Ishikawa (cell line): ENCODE measurements at regions not wholly inside any gene's neighbourhood (a gene's known extent, or its start where the extent isn't known, plus 50 kb on each side); places are given as distances from the start of the nearest gene placed in this dataset.

Experiments
- CEBPB ChIP-seq: IDR thresholded peaks from 2 replicates; pipeline ENCODE4 v1.6.1; 2012
- CREB1 ChIP-seq: IDR thresholded peaks from 2 replicates; pipeline ENCODE4 v1.6.1; 2012; ENCODE audit warnings: low read depth
- EGR1 ChIP-seq: IDR thresholded peaks from 2 replicates; pipeline ENCODE4 v1.6.1; 2012
- EP300 ChIP-seq: IDR thresholded peaks from 2 replicates; pipeline ENCODE4 v1.6.1; 2012; ENCODE audit warnings: borderline replicate concordance
- FOXM1 ChIP-seq: IDR thresholded peaks from 2 replicates; pipeline ENCODE4 v1.6.1; 2012; ENCODE audit warnings: low read depth, borderline replicate concordance
- MAX ChIP-seq: IDR thresholded peaks from 2 replicates; pipeline ENCODE4 v1.6.1; 2012
- NFIC ChIP-seq: IDR thresholded peaks from 2 replicates; pipeline ENCODE4 v1.6.1; 2012
- RAD21 ChIP-seq: IDR thresholded peaks from 2 replicates; pipeline ENCODE4 v1.6.1; 2012; ENCODE audit warnings: low read depth
- REST ChIP-seq: IDR thresholded peaks from 2 replicates; pipeline ENCODE4 v1.6.1; 2012; ENCODE audit warnings: low read depth, mild to moderate bottlenecking
- TAF1 ChIP-seq: IDR thresholded peaks from 2 replicates; pipeline ENCODE4 v1.6.1; 2012; ENCODE audit warnings: low read depth, mild to moderate bottlenecking
- TCF12 ChIP-seq: IDR thresholded peaks from 2 replicates; pipeline ENCODE4 v1.6.1; 2012; ENCODE audit warnings: low read depth
- TEAD4 ChIP-seq: IDR thresholded peaks from 2 replicates; pipeline ENCODE4 v1.6.1; 2012
- USF1 ChIP-seq: IDR thresholded peaks from 2 replicates; pipeline ENCODE4 v1.6.1; 2012
- YY1 ChIP-seq: IDR thresholded peaks from 2 replicates; pipeline ENCODE4 v1.6.1; 2012; ENCODE audit warnings: low read depth
- ZBTB7A ChIP-seq: IDR thresholded peaks from 2 replicates; pipeline ENCODE4 v1.6.1; 2012; ENCODE audit warnings: low read depth

GRCh38 chr2:33917252-33917651 is 318.2 kb upstream of the FAM98A start:
- TF ChIP-seq TEAD4 (no peak), EP300 (no peak), REST (no peak), EGR1 (no peak), CREB1 (no peak), RAD21 (no peak), ZBTB7A (no peak), MAX (no peak), TAF1 (no peak), YY1 (no peak), FOXM1 (no peak), USF1 (no peak), TCF12 (no peak), CEBPB (no peak), NFIC (no peak)

GRCh38 chr2:33913071-33913616 is 314.0 kb upstream of the FAM98A start:
- no peak for TF ChIP-seq EGR1
- no peak for TF ChIP-seq CREB1
- no peak for TF ChIP-seq NFIC
- no peak for TF ChIP-seq TAF1
- no peak for TF ChIP-seq EP300
- no peak for TF ChIP-seq FOXM1
- TF ChIP-seq REST, result no peak
- TF ChIP-seq CEBPB, result no peak

- TF ChIP-seq USF1 (no peak), YY1 (no peak), ZBTB7A (no peak), CEBPB (no peak), REST (no peak), NFIC (no peak), FOXM1 (no peak), CREB1 (no peak), TEAD4 (no peak), EP300 (no peak), TCF12 (no peak), MAX (no peak)
Measured at GRCh38 chr2:33911327-33911726, 312.2 kb upstream of the FAM98A start.

GRCh38 chr2:33909945-33910695 is 311.0 kb upstream of the FAM98A start:
- no peak for TF ChIP-seq ZBTB7A
- no peak for TF ChIP-seq RAD21
- no peak for TF ChIP-seq YY1
- TF ChIP-seq CEBPB, result no peak
- TF ChIP-seq EGR1, result no peak
- TF ChIP-seq TCF12, result no peak
- no peak for TF ChIP-seq FOXM1

GRCh38 chr2:33907866-33908265 is 308.8 kb upstream of the FAM98A start:
- TF ChIP-seq EGR1, result no peak
- no peak for TF ChIP-seq NFIC
- TF ChIP-seq TCF12, result no peak
- TF ChIP-seq MAX, result no peak
- TF ChIP-seq YY1, result no peak
- no peak for TF ChIP-seq TEAD4
